Body of pancreas (tissue), 4 donors: ENCODE measurements at regions not wholly inside any gene's neighbourhood (a gene's known extent, or its start where the extent isn't known, plus 50 kb on each side); places are given as distances from the start of the nearest gene placed in this dataset.

Experiments
- CTCF ChIP-seq, 7 experiments: fragments of 450-650 bp in 4 of 7; fragments of 200-600 bp in 3 of 7; sonication (generic) in 3 of 7; IDR thresholded peaks; one replicate each; pipeline ENCODE4 v1.5.1; 2016 to 2019; ENCODE audit warnings: antibody characterized with exemption in 7 of 7
- POLR2A ChIP-seq, 3 donors: fragments of 450-650 bp; IDR thresholded peaks; one replicate each; pipeline ENCODE4 v1.6.1; 2016; ENCODE audit warnings: antibody characterized with exemption in 3 of 3, mild to moderate bottlenecking in 2 of 3

GRCh38 chr7:124187962-124188361 lies 155.1 kb upstream of the TMEM229A start:
- TF ChIP-seq CTCF (IDR thresholded peaks at IDR 0.05) = no peak
- no peak for TF ChIP-seq POLR2A (IDR thresholded peaks at IDR 0.05)
